GM12891 (cell line): ENCODE measurements at regions not wholly inside any gene's neighbourhood (a gene's known extent, or its start where the extent isn't known, plus 50 kb on each side); places are given as distances from the start of the nearest gene placed in this dataset.

Experiments used
- POLR2A ChIP-seq: IDR thresholded peaks from 2 replicates; pipeline ENCODE4 v1.6.1; 2011; ENCODE audit warnings: low read depth, low read length, control low read depth
- POLR2AphosphoS5 ChIP-seq: IDR thresholded peaks from 2 replicates; pipeline ENCODE4 v1.6.1; 2011; ENCODE audit warnings: low read depth, low read length, control low read depth
- SPI1 ChIP-seq: IDR thresholded peaks from 2 replicates; pipeline ENCODE4 v1.6.1; 2011; ENCODE audit warnings: low read depth, low read length, control low read depth
- TAF1 ChIP-seq: IDR thresholded peaks from 2 replicates; pipeline ENCODE4 v1.6.1; 2011; ENCODE audit warnings: low read depth, low read length, control low read depth

GRCh38 chr6:8551386-8551785, 116.0 kb upstream of the SLC35B3 start:
- TF ChIP-seq POLR2A (no peak), POLR2AphosphoS5 (no peak), SPI1 (no peak), TAF1 (no peak)
